ENCODE measurements at regions not wholly inside any gene's neighbourhood (a gene's known extent, or its start where the extent isn't known, plus 50 kb on each side); places are given as distances from the start of the nearest gene placed in this dataset.

- TF ChIP-seq CHD7 (IDR thresholded peaks at IDR 0.05; ENCODE audit: low read depth, low read length) (no peak), HNRNPH1 (optimal IDR thresholded peaks at IDR 0.05; ENCODE audit: low read depth, low read length) (no peak), HMBOX1 (IDR thresholded peaks at IDR 0.05) (no peak), ZBTB9 (CRISPR knock-in tag; IDR thresholded peaks at IDR 0.05) (no peak), ZNF133 (CRISPR knock-in tag; IDR thresholded peaks at IDR 0.05) (no peak)
- TF ChIP-seq, protein P1, sequence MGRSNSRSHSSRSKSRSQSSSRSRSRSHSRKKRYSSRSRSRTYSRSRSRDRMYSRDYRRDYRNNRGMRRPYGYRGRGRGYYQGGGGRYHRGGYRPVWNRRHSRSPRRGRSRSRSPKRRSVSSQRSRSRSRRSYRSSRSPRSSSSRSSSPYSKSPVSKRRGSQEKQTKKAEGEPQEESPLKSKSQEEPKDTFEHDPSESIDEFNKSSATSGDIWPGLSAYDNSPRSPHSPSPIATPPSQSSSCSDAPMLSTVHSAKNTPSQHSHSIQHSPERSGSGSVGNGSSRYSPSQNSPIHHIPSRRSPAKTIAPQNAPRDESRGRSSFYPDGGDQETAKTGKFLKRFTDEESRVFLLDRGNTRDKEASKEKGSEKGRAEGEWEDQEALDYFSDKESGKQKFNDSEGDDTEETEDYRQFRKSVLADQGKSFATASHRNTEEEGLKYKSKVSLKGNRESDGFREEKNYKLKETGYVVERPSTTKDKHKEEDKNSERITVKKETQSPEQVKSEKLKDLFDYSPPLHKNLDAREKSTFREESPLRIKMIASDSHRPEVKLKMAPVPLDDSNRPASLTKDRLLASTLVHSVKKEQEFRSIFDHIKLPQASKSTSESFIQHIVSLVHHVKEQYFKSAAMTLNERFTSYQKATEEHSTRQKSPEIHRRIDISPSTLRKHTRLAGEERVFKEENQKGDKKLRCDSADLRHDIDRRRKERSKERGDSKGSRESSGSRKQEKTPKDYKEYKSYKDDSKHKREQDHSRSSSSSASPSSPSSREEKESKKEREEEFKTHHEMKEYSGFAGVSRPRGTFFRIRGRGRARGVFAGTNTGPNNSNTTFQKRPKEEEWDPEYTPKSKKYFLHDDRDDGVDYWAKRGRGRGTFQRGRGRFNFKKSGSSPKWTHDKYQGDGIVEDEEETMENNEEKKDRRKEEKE (IDR thresholded peaks at IDR 0.05; ENCODE audit: borderline replicate concordance in 1 of 2, control insufficient read depth in 1 of 2, low read depth in 2 of 2, low read length in 1 of 2), result no peak
- TF ChIP-seq, protein P2, sequence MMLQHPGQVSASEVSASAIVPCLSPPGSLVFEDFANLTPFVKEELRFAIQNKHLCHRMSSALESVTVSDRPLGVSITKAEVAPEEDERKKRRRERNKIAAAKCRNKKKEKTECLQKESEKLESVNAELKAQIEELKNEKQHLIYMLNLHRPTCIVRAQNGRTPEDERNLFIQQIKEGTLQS (IDR thresholded peaks at IDR 0.05), result no peak
- TF ChIP-seq, protein P2 (CRISPR knock-in tag; conservative IDR thresholded peaks at IDR 0.05), result no peak
Observed at GRCh38 chr15:97706059-97706458, 254.4 kb upstream of the ARRDC4 start (continued).

Data from K562 (cell line).